ENCODE measurements at regions not wholly inside any gene's neighbourhood (a gene's known extent, or its start where the extent isn't known, plus 50 kb on each side); places are given as distances from the start of the nearest gene placed in this dataset.
A peak's percentile ranks its signal among the peaks of the same experiment; 100 is the strongest.

DNA sequence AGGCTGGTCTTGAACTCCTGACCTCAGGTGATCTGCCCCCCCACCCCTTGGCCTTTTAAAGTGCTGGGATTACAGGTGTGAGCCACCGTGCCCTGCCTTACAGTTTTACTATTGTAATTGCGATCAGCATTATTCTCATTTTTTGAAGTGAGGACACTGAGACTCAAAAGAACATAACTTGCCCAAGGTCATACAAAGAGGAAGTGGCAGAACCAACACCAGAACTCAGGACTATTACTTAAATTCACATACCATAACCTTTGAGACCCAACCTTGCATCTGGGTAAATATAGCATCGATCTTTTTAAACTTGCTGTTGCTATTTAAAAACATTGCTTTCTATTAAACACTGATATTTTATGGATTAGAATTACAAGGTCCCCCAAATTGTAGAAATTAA lies 54.2 kb downstream of the FOXI1 start:
- no peaks in the 10 kb centered on the region for H3K9me3 ChIP-seq (ENCODE audit: low read length)
- no peak overlapping the region for H3K9ac ChIP-seq (ENCODE audit: low read length)
- H3K4me3 ChIP-seq (ENCODE audit: low read length): no peak overlapping the region
- no peaks in the 10 kb centered on the region for H3K27me3 ChIP-seq (ENCODE audit: low read length)
- peaks cover 94% of the 10 kb centered on the region for H3K4me1 ChIP-seq (ENCODE audit: low read length)
- DNase-seq: peak; percentile 60
- no peaks in the 10 kb centered on the region for H4K20me1 ChIP-seq (ENCODE audit: insufficient read depth, low read depth, low read length)
- H2AFZ ChIP-seq (ENCODE audit: low read length): no peak overlapping the region
- H3K9me2 ChIP-seq (replicated peaks; ENCODE audit: insufficient read depth, low read length): no peaks in the 10 kb centered on the region
- no peaks in the 10 kb centered on the region for H3K36me3 ChIP-seq (ENCODE audit: insufficient read depth, low read length)
- no peaks in the 10 kb centered on the region for H3K79me2 ChIP-seq (ENCODE audit: low read length)
- peak overlapping the region; percentile 99 for H3K27ac ChIP-seq (ENCODE audit: low read length)
- peak overlapping the region; percentile 62 for H3K4me2 ChIP-seq (ENCODE audit: low read depth, low read length, poor library complexity, severe bottlenecking)

DNA sequence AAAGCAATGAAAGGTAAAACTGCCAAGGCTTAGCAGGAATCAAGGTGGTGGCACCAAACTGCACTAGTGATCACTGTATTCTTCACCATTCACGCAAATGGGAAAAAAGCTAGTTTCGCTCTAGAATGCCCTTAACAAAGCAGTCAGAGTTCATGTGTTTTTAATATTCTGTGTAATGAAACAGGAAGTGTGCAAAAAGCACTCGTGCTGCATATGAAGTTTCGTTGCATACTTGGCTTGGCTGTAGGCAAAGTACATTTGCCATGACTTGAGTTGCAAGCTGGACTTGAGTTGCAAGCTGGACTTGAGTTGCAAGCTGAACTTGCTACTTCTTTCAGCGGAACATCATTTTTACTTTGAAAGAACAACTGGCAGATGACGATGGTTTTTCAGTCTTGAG lies 55.4 kb downstream of the FOXI1 start:
- Histone ChIP-seq H3K4me2 (ENCODE audit: low read depth, low read length, poor library complexity, severe bottlenecking) (peak overlapping the region; percentile 62), H3K79me2 (ENCODE audit: low read length) (no peaks in the 10 kb centered on the region), H3K9me3 (ENCODE audit: low read length) (no peaks in the 10 kb centered on the region), H3K36me3 (ENCODE audit: insufficient read depth, low read length) (no peaks in the 10 kb centered on the region), H3K9ac (ENCODE audit: low read length) (peak overlapping the region; percentile 53), H3K27ac (ENCODE audit: low read length) (peak overlapping the region; percentile 99), H3K4me1 (ENCODE audit: low read length) (peaks cover 90% of the 10 kb centered on the region), H4K20me1 (ENCODE audit: insufficient read depth, low read depth, low read length) (no peaks in the 10 kb centered on the region), H3K27me3 (ENCODE audit: low read length) (no peaks in the 10 kb centered on the region), H3K4me3 (ENCODE audit: low read length) (peak overlapping the region; percentile 20), H3K9me2 (replicated peaks; ENCODE audit: insufficient read depth, low read length) (no peaks in the 10 kb centered on the region), H2AFZ (ENCODE audit: low read length) (no peak overlapping the region)
- DNase-seq: peak; percentile 93

DNA sequence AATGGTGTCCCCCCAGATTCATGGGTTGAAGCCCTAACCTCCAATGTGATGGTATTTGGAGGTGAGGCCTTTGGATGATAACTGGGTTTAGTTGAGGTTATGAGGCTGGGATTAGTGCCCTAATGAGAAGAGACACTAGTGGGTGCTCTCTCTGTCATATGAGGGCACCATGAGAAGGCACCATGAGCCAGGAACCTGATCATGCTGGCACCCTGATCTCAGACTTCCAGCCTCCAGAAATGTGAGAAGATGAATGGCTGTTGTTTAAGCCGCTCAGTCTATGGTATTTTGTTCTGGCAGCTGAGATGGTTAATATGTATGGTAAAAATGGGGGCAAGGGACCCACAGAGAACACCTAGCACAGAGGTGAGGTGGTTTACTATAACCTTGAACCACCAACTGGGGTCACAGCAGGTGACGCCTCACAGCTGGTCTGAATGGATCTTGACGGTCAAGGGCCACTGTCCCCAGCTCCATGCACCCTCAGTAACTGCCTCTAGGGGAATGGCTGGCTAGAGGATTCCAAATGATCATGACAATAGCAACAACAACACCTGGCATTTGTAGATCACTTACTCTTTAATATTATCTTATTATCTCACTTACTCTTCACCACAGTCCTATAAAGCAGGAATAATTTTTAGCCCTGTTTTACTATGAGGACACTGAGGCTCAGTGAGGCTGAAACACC lies 57.1 kb downstream of the FOXI1 start:
- H3K4me3 ChIP-seq (ENCODE audit: low read length): peak overlapping the region; percentile 31; the same call in 1 of the 2 replicates
- H3K27me3 ChIP-seq (ENCODE audit: low read length): no peaks in the 10 kb centered on the region
- H3K9ac ChIP-seq (ENCODE audit: low read length): peak overlapping the region; percentile 36; the same call in 1 of the 2 replicates
- H3K4me1 ChIP-seq (ENCODE audit: low read length): peaks cover 90% of the 10 kb centered on the region
- DNase-seq: no peak
- H3K9me3 ChIP-seq (ENCODE audit: low read length): no peaks in the 10 kb centered on the region
- no peaks in the 10 kb centered on the region for H3K36me3 ChIP-seq (ENCODE audit: insufficient read depth, low read length)
- H3K27ac ChIP-seq (ENCODE audit: low read length): peak overlapping the region; percentile 99
- peak overlapping the region; percentile 62 for H3K4me2 ChIP-seq (ENCODE audit: low read depth, low read length, poor library complexity, severe bottlenecking)
- no peaks in the 10 kb centered on the region for H3K9me2 ChIP-seq (replicated peaks; ENCODE audit: insufficient read depth, low read length)
- no peaks in the 10 kb centered on the region for H4K20me1 ChIP-seq (ENCODE audit: insufficient read depth, low read depth, low read length)
- H3K79me2 ChIP-seq (ENCODE audit: low read length): no peaks in the 10 kb centered on the region
- no peak overlapping the region for H2AFZ ChIP-seq (ENCODE audit: low read length)

DNA sequence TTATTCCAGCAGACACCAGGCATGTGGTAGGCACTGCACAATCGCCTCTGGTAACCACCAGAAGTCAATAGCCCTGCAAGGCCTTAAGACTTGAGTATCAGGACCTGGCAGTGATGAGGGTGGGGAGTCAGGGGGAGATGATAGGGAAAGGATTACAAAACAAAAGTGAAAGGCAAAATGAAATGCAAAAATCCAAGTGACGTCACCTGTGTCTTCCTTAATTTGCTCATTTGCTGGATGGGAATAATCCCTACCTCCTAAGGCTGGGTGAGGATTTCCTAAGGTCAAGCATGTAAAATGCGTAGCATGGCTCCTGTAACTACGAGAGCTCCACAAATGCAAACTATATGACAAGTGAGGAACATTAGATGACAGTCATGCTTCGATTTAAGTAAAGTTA lies 58.4 kb downstream of the FOXI1 start:
- Histone ChIP-seq H2AFZ (ENCODE audit: low read length) (no peak overlapping the region), H3K4me3 (ENCODE audit: low read length) (no peak overlapping the region), H3K27me3 (ENCODE audit: low read length) (no peaks in the 10 kb centered on the region), H3K36me3 (ENCODE audit: insufficient read depth, low read length) (no peaks in the 10 kb centered on the region), H3K4me2 (ENCODE audit: low read depth, low read length, poor library complexity, severe bottlenecking) (peak overlapping the region; percentile 62), H3K9me2 (replicated peaks; ENCODE audit: insufficient read depth, low read length) (no peaks in the 10 kb centered on the region), H3K27ac (ENCODE audit: low read length) (peak overlapping the region; percentile 99), H3K9ac (ENCODE audit: low read length) (peak overlapping the region; percentile 21; the same call in 1 of the 2 replicates), H3K79me2 (ENCODE audit: low read length) (no peaks in the 10 kb centered on the region), H4K20me1 (ENCODE audit: insufficient read depth, low read depth, low read length) (no peaks in the 10 kb centered on the region), H3K9me3 (ENCODE audit: low read length) (no peaks in the 10 kb centered on the region), H3K4me1 (ENCODE audit: low read length) (peaks cover 94% of the 10 kb centered on the region)
- DNase-seq: no peak

DNA sequence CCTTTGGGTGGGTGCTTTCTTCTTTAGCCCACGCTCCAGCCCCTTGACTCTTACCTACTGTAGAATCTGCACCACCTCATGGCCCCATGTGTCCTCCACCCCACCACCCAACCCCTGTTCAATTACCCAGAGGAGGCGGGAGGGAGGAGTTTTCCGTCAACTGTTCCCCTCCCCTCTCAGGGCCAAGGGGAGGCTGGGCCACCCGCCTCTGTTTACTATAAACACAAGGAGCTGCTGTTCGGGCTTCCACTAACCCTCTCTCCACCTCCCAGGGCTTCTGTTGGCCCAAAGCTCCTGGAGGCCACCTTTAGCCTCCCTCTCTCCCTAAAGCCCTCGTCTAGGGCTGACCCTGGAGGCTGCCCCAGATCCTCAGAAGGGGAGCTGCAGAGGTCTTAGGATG lies 59.2 kb downstream of the FOXI1 start:
- H3K27me3 ChIP-seq (ENCODE audit: low read length): no peaks in the 10 kb centered on the region
- H3K36me3 ChIP-seq (ENCODE audit: insufficient read depth, low read length): no peaks in the 10 kb centered on the region
- H3K9me3 ChIP-seq (ENCODE audit: low read length): no peaks in the 10 kb centered on the region
- no peak overlapping the region for H3K4me3 ChIP-seq (ENCODE audit: low read length)
- H3K79me2 ChIP-seq (ENCODE audit: low read length): no peaks in the 10 kb centered on the region
- no peaks in the 10 kb centered on the region for H3K9me2 ChIP-seq (replicated peaks; ENCODE audit: insufficient read depth, low read length)
- no peaks in the 10 kb centered on the region for H4K20me1 ChIP-seq (ENCODE audit: insufficient read depth, low read depth, low read length)
- H2AFZ ChIP-seq (ENCODE audit: low read length): no peak overlapping the region
- H3K4me2 ChIP-seq (ENCODE audit: low read depth, low read length, poor library complexity, severe bottlenecking): no peak overlapping the region
- DNase-seq: no peak
- H3K4me1 ChIP-seq (ENCODE audit: low read length): peaks cover 96% of the 10 kb centered on the region
- peak overlapping the region; percentile 32; the same call in 1 of the 2 replicates for H3K27ac ChIP-seq (ENCODE audit: low read length)
- H3K9ac ChIP-seq (ENCODE audit: low read length): no peak overlapping the region

DNA sequence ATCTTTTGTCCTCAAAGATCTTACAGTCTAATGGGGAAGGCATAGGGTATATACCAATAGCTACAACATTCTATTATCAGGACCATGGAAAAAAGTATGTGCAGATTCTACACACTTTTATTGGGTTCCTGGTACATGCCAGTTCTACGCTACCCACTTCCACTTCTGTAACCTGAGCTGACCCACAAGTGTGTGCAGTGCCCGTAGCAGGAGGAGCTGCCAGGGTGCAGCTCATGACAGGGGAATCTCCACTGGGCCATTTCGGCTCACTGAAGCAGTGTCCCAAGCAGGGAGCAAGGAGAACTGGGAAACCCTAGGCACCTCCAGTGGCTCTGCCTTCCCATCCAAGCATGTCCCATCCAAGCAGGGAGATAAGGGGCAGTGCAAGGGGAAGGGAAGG lies 60.4 kb downstream of the FOXI1 start:
- Histone ChIP-seq H3K4me3 (ENCODE audit: low read length) (0 out of 2 replicates have a peak overlapping the region, but pooled peaks have one; percentile 10), H3K4me1 (ENCODE audit: low read length) (peaks cover 96% of the 10 kb centered on the region), H3K36me3 (ENCODE audit: insufficient read depth, low read length) (no peaks in the 10 kb centered on the region), H3K79me2 (ENCODE audit: low read length) (no peaks in the 10 kb centered on the region), H3K27ac (ENCODE audit: low read length) (peak overlapping the region; percentile 96), H4K20me1 (ENCODE audit: insufficient read depth, low read depth, low read length) (no peaks in the 10 kb centered on the region), H2AFZ (ENCODE audit: low read length) (no peak overlapping the region), H3K9ac (ENCODE audit: low read length) (peak overlapping the region; percentile 68), H3K4me2 (ENCODE audit: low read depth, low read length, poor library complexity, severe bottlenecking) (peak overlapping the region; percentile 63), H3K27me3 (ENCODE audit: low read length) (no peaks in the 10 kb centered on the region), H3K9me3 (ENCODE audit: low read length) (no peaks in the 10 kb centered on the region), H3K9me2 (replicated peaks; ENCODE audit: insufficient read depth, low read length) (no peaks in the 10 kb centered on the region)
- DNase-seq: peak; percentile 75

DNA sequence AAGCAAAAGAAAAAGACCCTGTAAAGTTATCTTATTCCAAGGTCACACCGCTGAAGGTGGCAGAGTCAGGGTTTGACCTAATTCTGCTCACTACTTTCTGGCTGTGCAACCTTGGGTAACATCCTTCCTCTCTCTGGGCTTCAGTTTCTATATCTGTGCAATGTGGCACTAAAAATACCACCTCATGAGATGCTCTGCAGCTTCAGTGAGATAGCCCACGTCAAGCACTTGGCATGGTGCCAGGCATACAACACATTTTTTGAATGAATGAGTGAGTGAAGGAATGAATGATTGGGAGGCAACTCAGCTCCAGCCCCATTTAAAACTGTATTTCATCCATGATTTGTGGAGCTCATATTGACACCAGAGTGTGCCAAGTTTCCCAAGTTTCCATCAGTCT lies 62.3 kb downstream of the FOXI1 start:
- DNase-seq: peak; percentile 89
- Histone ChIP-seq H4K20me1 (ENCODE audit: insufficient read depth, low read depth, low read length) (no peaks in the 10 kb centered on the region), H3K4me1 (ENCODE audit: low read length) (peaks cover 86% of the 10 kb centered on the region), H3K4me2 (ENCODE audit: low read depth, low read length, poor library complexity, severe bottlenecking) (peak overlapping the region; percentile 63), H3K79me2 (ENCODE audit: low read length) (no peaks in the 10 kb centered on the region), H3K27ac (ENCODE audit: low read length) (peak overlapping the region; percentile 96), H3K9ac (ENCODE audit: low read length) (peak overlapping the region; percentile 68), H3K36me3 (ENCODE audit: insufficient read depth, low read length) (no peaks in the 10 kb centered on the region), H3K9me3 (ENCODE audit: low read length) (no peaks in the 10 kb centered on the region), H3K4me3 (ENCODE audit: low read length) (peak overlapping the region; percentile 58), H3K9me2 (replicated peaks; ENCODE audit: insufficient read depth, low read length) (no peaks in the 10 kb centered on the region), H3K27me3 (ENCODE audit: low read length) (no peaks in the 10 kb centered on the region), H2AFZ (ENCODE audit: low read length) (no peak overlapping the region)

DNA sequence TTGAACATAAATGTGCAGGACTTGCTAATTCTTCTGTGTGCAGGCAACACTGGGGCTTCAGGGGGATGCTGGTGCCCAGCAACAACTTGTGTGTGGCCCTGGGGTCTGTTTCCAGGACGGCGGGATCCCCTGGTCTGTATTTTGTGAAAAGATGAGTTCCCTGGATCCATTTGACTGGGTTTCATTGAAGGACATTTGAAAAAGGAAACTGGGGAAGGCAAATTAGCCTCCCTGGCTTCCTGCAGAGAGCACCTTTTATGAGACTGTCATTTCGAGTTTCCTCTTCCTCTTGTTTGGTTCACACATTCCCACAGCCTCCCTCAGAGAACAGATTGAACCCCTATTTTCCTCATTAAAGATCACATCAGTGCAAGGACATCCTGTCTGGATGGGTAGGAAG lies 63.1 kb downstream of the FOXI1 start:
- Histone ChIP-seq H3K4me3 (ENCODE audit: low read length) (peak overlapping the region; percentile 58), H3K4me1 (ENCODE audit: low read length) (peaks cover 78% of the 10 kb centered on the region), H3K9ac (ENCODE audit: low read length) (peak overlapping the region; percentile 68), H3K27me3 (ENCODE audit: low read length) (no peaks in the 10 kb centered on the region), H3K4me2 (ENCODE audit: low read depth, low read length, poor library complexity, severe bottlenecking) (peak overlapping the region; percentile 63), H3K79me2 (ENCODE audit: low read length) (no peaks in the 10 kb centered on the region), H3K9me3 (ENCODE audit: low read length) (no peaks in the 10 kb centered on the region), H3K36me3 (ENCODE audit: insufficient read depth, low read length) (no peaks in the 10 kb centered on the region), H4K20me1 (ENCODE audit: insufficient read depth, low read depth, low read length) (no peaks in the 10 kb centered on the region), H3K9me2 (replicated peaks; ENCODE audit: insufficient read depth, low read length) (no peaks in the 10 kb centered on the region), H3K27ac (ENCODE audit: low read length) (peak overlapping the region; percentile 96), H2AFZ (ENCODE audit: low read length) (no peak overlapping the region)
- DNase-seq: peak; percentile 68

All from Karpas-422 (cell line).